ENCODE measurements at regions not wholly inside any gene's neighbourhood (a gene's known extent, or its start where the extent isn't known, plus 50 kb on each side); places are given as distances from the start of the nearest gene placed in this dataset.

- no peak overlapping the region for H3K27ac Mint-ChIP-seq
- no peaks in the 10 kb centered on the region for H3K4me1 ChIP-seq (ENCODE audit: control insufficient read depth, insufficient read depth, low read length, poor library complexity, severe bottlenecking)
- H3K36me3 ChIP-seq (ENCODE audit: control insufficient read depth, insufficient read depth, low read length) = no peaks in the 10 kb centered on the region
- no peaks in the 10 kb centered on the region for H3K9me3 ChIP-seq (ENCODE audit: control insufficient read depth in 2 of 2, low read length in 2 of 2)
- H3K4me3 Mint-ChIP-seq = no peak overlapping the region
- H3K4me3 ChIP-seq (ENCODE audit: low read depth, low read length) = no peak overlapping the region
- no peak for DNase-seq
- no peaks in the 10 kb centered on the region for H3K27me3 ChIP-seq (ENCODE audit: control insufficient read depth, insufficient read depth, low read length)
- H3K9me3 Mint-ChIP-seq = peaks cover 0 to 1% (median 0%) of the 10 kb centered on the region in 7 donors
- ATAC-seq (ENCODE audit: low read depth in 2 of 2) = no peak
- no peaks in the 10 kb centered on the region for H3K36me3 Mint-ChIP-seq
- no peak overlapping the region for H3K27ac ChIP-seq (ENCODE audit: insufficient read depth, low read length, poor library complexity, severe bottlenecking)
- H3K4me1 Mint-ChIP-seq = peaks cover 0 to 19% (median 6%) of the 10 kb centered on the region in 4 donors
- H3K27me3 Mint-ChIP-seq = peaks cover 8% of the 10 kb centered on the region
These were observed 176.4 kb upstream of the MYLIP start for GRCh38 chr6:15952231-15953151.

DNA sequence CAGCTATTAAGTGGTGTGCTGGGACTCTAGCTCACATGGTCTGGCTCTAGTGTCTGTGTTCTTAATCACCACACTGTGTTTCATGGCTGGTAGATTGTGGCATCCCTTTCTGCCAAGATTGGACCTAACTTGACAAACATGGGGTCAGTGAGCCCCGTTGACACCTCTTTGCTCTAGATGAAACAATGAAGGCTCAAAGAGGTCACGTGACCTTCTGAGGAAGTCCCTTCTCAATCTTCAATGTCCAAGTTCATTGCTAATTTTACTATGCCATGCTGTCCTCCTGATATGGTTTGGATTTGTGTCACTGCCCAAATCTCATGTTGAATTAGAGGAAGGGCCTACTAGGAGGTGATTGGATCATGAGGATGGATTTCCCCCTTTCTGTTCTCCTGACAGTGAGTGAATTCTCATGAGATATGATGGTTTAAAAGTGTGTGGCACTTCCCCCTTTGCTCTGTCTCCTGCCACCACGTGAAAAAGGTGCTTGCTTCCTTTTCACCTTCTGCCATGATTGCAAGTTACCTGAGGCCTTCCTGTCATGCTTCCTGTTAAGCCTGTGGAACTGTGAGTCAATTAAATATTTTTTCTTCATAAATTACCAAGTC is 177.8 kb upstream of the MYLIP start:
- Histone ChIP-seq H3K4me3 (ENCODE audit: low read depth, low read length) (no peak overlapping the region), H3K27me3 (ENCODE audit: control insufficient read depth, insufficient read depth, low read length) (no peaks in the 10 kb centered on the region), H3K27ac (ENCODE audit: insufficient read depth, low read length, poor library complexity, severe bottlenecking) (no peak overlapping the region), H3K36me3 (ENCODE audit: control insufficient read depth, insufficient read depth, low read length) (no peaks in the 10 kb centered on the region), H3K9me3 (ENCODE audit: control insufficient read depth in 2 of 2, low read length in 2 of 2) (no peaks in the 10 kb centered on the region), H3K4me1 (ENCODE audit: control insufficient read depth, insufficient read depth, low read length, poor library complexity, severe bottlenecking) (no peaks in the 10 kb centered on the region)
- ATAC-seq (ENCODE audit: low read depth in 2 of 2) = no peak
- DNase-seq = no peak
- no peak overlapping the region for H3K4me3 Mint-ChIP-seq
- no peak overlapping the region for H3K27ac Mint-ChIP-seq
- no peaks in the 10 kb centered on the region for H3K36me3 Mint-ChIP-seq
- peaks cover 0 to 1% (median 0%) of the 10 kb centered on the region in 7 donors for H3K9me3 Mint-ChIP-seq
- no peaks in the 10 kb centered on the region for H3K27me3 Mint-ChIP-seq
- peaks cover 0 to 10% (median under 1%) of the 10 kb centered on the region in 4 donors for H3K4me1 Mint-ChIP-seq

DNA sequence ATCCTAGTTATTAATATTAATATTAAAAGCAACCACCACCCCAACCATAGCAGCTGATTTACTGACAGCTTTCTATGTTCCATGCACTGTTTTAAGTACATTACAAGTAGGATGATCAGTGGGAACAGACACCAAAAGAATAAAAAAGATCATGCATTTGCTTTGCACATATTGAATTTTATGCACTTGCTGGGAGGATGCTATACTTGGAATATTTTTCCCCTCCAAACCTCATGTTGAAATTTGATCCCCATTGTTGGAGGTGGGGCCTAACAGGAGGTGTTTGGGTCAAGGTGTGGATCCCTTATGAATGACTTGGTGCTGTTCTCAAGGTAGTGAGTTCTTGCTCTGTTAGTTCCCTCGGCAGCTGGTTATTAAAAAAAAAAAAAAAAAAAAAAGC is 178.9 kb upstream of the MYLIP start:
- Histone ChIP-seq H3K27ac (ENCODE audit: insufficient read depth, low read length, poor library complexity, severe bottlenecking) (no peak overlapping the region), H3K4me1 (ENCODE audit: control insufficient read depth, insufficient read depth, low read length, poor library complexity, severe bottlenecking) (no peaks in the 10 kb centered on the region), H3K27me3 (ENCODE audit: control insufficient read depth, insufficient read depth, low read length) (no peaks in the 10 kb centered on the region), H3K9me3 (ENCODE audit: control insufficient read depth in 2 of 2, low read length in 2 of 2) (no peaks in the 10 kb centered on the region), H3K36me3 (ENCODE audit: control insufficient read depth, insufficient read depth, low read length) (no peaks in the 10 kb centered on the region), H3K4me3 (ENCODE audit: low read depth, low read length) (no peak overlapping the region)
- H3K4me1 Mint-ChIP-seq = peaks cover 0 to 7% (median 0%) of the 10 kb centered on the region in 4 donors
- H3K4me3 Mint-ChIP-seq = no peak overlapping the region
- no peak overlapping the region for H3K27ac Mint-ChIP-seq
- H3K36me3 Mint-ChIP-seq = no peaks in the 10 kb centered on the region
- peaks cover 0 to 1% (median 0%) of the 10 kb centered on the region in 7 donors for H3K9me3 Mint-ChIP-seq
- DNase-seq (no peak), ATAC-seq (ENCODE audit: low read depth in 2 of 2) (no peak)
- H3K27me3 Mint-ChIP-seq = no peaks in the 10 kb centered on the region

GRCh38 chr6:15948930-15949900 is 179.7 kb upstream of the MYLIP start:
- ATAC-seq (ENCODE audit: low read depth in 2 of 2) = no peak
- H3K9me3 Mint-ChIP-seq = peaks cover 0 to 1% (median 0%) of the 10 kb centered on the region in 7 donors
- Histone ChIP-seq H3K27ac (ENCODE audit: insufficient read depth, low read length, poor library complexity, severe bottlenecking) (no peak overlapping the region), H3K36me3 (ENCODE audit: control insufficient read depth, insufficient read depth, low read length) (no peaks in the 10 kb centered on the region), H3K4me1 (ENCODE audit: control insufficient read depth, insufficient read depth, low read length, poor library complexity, severe bottlenecking) (no peaks in the 10 kb centered on the region), H3K9me3 (ENCODE audit: control insufficient read depth in 2 of 2, low read length in 2 of 2) (no peaks in the 10 kb centered on the region), H3K27me3 (ENCODE audit: control insufficient read depth, insufficient read depth, low read length) (no peaks in the 10 kb centered on the region), H3K4me3 (ENCODE audit: low read depth, low read length) (no peak overlapping the region)
- no peaks in the 10 kb centered on the region for H3K36me3 Mint-ChIP-seq
- no peak overlapping the region for H3K27ac Mint-ChIP-seq
- DNase-seq = no peak
- no peaks in the 10 kb centered on the region for H3K27me3 Mint-ChIP-seq
- H3K4me1 Mint-ChIP-seq = peaks cover 0 to 7% (median 0%) of the 10 kb centered on the region in 4 donors
- no peak overlapping the region for H3K4me3 Mint-ChIP-seq

GRCh38 chr6:15947923-15948322 is 181.0 kb upstream of the MYLIP start:
- Histone ChIP-seq H3K27ac (ENCODE audit: insufficient read depth, low read length, poor library complexity, severe bottlenecking) (no peak overlapping the region), H3K4me1 (ENCODE audit: control insufficient read depth, insufficient read depth, low read length, poor library complexity, severe bottlenecking) (no peaks in the 10 kb centered on the region), H3K9me3 (ENCODE audit: control insufficient read depth in 2 of 2, low read length in 2 of 2) (no peaks in the 10 kb centered on the region), H3K36me3 (ENCODE audit: control insufficient read depth, insufficient read depth, low read length) (no peaks in the 10 kb centered on the region), H3K27me3 (ENCODE audit: control insufficient read depth, insufficient read depth, low read length) (no peaks in the 10 kb centered on the region), H3K4me3 (ENCODE audit: low read depth, low read length) (no peak overlapping the region)
- H3K9me3 Mint-ChIP-seq = peaks cover 0 to 1% (median 0%) of the 10 kb centered on the region in 7 donors
- peaks cover 0 to 4% (median 0%) of the 10 kb centered on the region in 4 donors for H3K4me1 Mint-ChIP-seq
- H3K27me3 Mint-ChIP-seq = no peaks in the 10 kb centered on the region
- H3K4me3 Mint-ChIP-seq = no peak overlapping the region
- H3K36me3 Mint-ChIP-seq = no peaks in the 10 kb centered on the region
- ATAC-seq (ENCODE audit: low read depth in 2 of 2) (no peak), DNase-seq (no peak)
- no peak overlapping the region for H3K27ac Mint-ChIP-seq

DNA sequence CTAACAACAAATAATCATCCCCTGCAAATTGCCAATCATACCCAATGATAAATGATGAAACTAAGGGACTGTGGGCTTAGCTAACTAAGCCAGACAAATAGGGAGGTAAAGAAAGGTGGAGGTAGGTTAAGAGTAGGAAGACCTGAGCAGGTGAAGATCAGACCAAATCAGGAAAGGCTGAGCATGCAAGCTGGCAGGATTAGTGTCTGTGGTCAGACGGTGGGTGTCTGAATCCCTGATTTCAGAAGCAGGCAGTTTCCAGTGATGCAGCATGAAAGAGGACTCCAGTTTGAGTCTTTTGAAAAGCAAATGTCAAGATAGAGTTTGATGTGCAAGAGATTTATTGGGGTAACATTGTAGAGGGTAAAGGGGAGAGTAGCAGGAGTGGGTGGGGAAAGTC is 181.4 kb upstream of the MYLIP start:
- no peaks in the 10 kb centered on the region for H3K27me3 Mint-ChIP-seq
- ATAC-seq (ENCODE audit: low read depth in 2 of 2) = no peak
- Histone ChIP-seq H3K36me3 (ENCODE audit: control insufficient read depth, insufficient read depth, low read length) (no peaks in the 10 kb centered on the region), H3K27ac (ENCODE audit: insufficient read depth, low read length, poor library complexity, severe bottlenecking) (no peak overlapping the region), H3K27me3 (ENCODE audit: control insufficient read depth, insufficient read depth, low read length) (no peaks in the 10 kb centered on the region), H3K9me3 (ENCODE audit: control insufficient read depth in 2 of 2, low read length in 2 of 2) (no peaks in the 10 kb centered on the region), H3K4me1 (ENCODE audit: control insufficient read depth, insufficient read depth, low read length, poor library complexity, severe bottlenecking) (no peaks in the 10 kb centered on the region), H3K4me3 (ENCODE audit: low read depth, low read length) (no peak overlapping the region)
- H3K4me3 Mint-ChIP-seq = no peak overlapping the region
- no peak for DNase-seq
- peaks cover 0 to 1% (median 0%) of the 10 kb centered on the region in 7 donors for H3K9me3 Mint-ChIP-seq
- no peaks in the 10 kb centered on the region for H3K36me3 Mint-ChIP-seq
- H3K27ac Mint-ChIP-seq = no peak overlapping the region
- peaks cover 0 to 2% (median 0%) of the 10 kb centered on the region in 4 donors for H3K4me1 Mint-ChIP-seq

GRCh38 chr6:15946701-15947385 is 182.0 kb upstream of the MYLIP start:
- H3K9me3 Mint-ChIP-seq = peaks cover 0 to 1% (median 0%) of the 10 kb centered on the region in 7 donors
- no peak overlapping the region for H3K27ac Mint-ChIP-seq
- no peak overlapping the region for H3K4me3 Mint-ChIP-seq

More at GRCh38 chr6:15946701-15947385, 182.0 kb upstream of the MYLIP start:
- no peaks in the 10 kb centered on the region for H3K9me3 ChIP-seq (ENCODE audit: control insufficient read depth in 2 of 2, low read length in 2 of 2)
- no peak for DNase-seq
- ATAC-seq (ENCODE audit: low read depth in 2 of 2) = no peak
- no peak overlapping the region for H3K4me3 ChIP-seq (ENCODE audit: low read depth, low read length)
- Mint-ChIP-seq H3K4me1 (no peaks in the 10 kb centered on the region), H3K27me3 (no peaks in the 10 kb centered on the region), H3K36me3 (no peaks in the 10 kb centered on the region)
- no peaks in the 10 kb centered on the region for H3K4me1 ChIP-seq (ENCODE audit: control insufficient read depth, insufficient read depth, low read length, poor library complexity, severe bottlenecking)
- no peaks in the 10 kb centered on the region for H3K36me3 ChIP-seq (ENCODE audit: control insufficient read depth, insufficient read depth, low read length)
- H3K27me3 ChIP-seq (ENCODE audit: control insufficient read depth, insufficient read depth, low read length) = no peaks in the 10 kb centered on the region
- no peak overlapping the region for H3K27ac ChIP-seq (ENCODE audit: insufficient read depth, low read length, poor library complexity, severe bottlenecking)
